Gastroesophageal sphincter (tissue), 4 donors: ENCODE measurements at regions not wholly inside any gene's neighbourhood (a gene's known extent, or its start where the extent isn't known, plus 50 kb on each side); places are given as distances from the start of the nearest gene placed in this dataset.
A peak's percentile ranks its signal among the peaks of the same experiment; 100 is the strongest.

Experiments
- ATAC-seq: fragments of 150-250 bp; one replicate; pipeline ENCODE4 v1.9.1; 2016; ENCODE audit warnings: mild to moderate bottlenecking, moderate library complexity
- H3K27ac ChIP-seq, 4 donors: fragments of 200-600 bp; sonication (generic) in 3 of 4; 1 replicate in 3 of 4; 2 replicates in 1 of 4; pipeline ENCODE4 v1.5.1; 2016 to 2019
- H3K27me3 ChIP-seq: fragments of 200-600 bp; sonication (generic); one replicate; pipeline ENCODE4 v1.5.1; 2019
- H3K36me3 ChIP-seq, 2 donors: fragments of 200-600 bp; sonication (generic); one replicate each; pipeline ENCODE4 v1.5.1; 2019; ENCODE audit warnings: control low read depth in 1 of 2
- H3K4me1 ChIP-seq, 3 donors: fragments of 200-600 bp; sonication (generic); 1 replicate in 2 of 3; 2 replicates in 1 of 3; pipeline ENCODE4 v1.5.1; 2016 to 2019; ENCODE audit warnings: control low read depth in 2 of 3
- H3K4me3 ChIP-seq, 2 donors: fragments of 200-600 bp; sonication (generic); one replicate each; pipeline ENCODE4 v1.5.1; 2019; ENCODE audit warnings: mild to moderate bottlenecking in 1 of 2, moderate library complexity in 1 of 2
- H3K9me3 ChIP-seq, 3 donors: fragments of 200-600 bp; sonication (generic); one replicate each; pipeline ENCODE4 v1.5.1; 2017 to 2019; ENCODE audit warnings: control low read depth in 2 of 3
- CTCF ChIP-seq, 4 experiments: fragments of 200-600 bp in 2 of 4; fragments of 450-650 bp in 2 of 4; sonication (generic) in 1 of 4; IDR thresholded peaks; one replicate each; pipeline ENCODE4 v1.5.1; 2017 to 2019; ENCODE audit warnings: antibody characterized with exemption in 4 of 4, mild to moderate bottlenecking in 2 of 4, moderate library complexity in 2 of 4
- EP300 ChIP-seq: sonication (generic); formaldehyde crosslinking; IDR thresholded peaks from one replicate; pipeline ENCODE4 v1.6.1; 2017; ENCODE audit warnings: antibody characterized with exemption, mild to moderate bottlenecking
- POLR2A ChIP-seq, 2 donors: fragments of 450-650 bp; IDR thresholded peaks; one replicate each; pipeline ENCODE4 v1.6.1; 2017; ENCODE audit warnings: antibody characterized with exemption in 2 of 2, mild to moderate bottlenecking in 2 of 2, moderate library complexity in 1 of 2
- POLR2AphosphoS5 ChIP-seq: sonication (generic); formaldehyde crosslinking; IDR thresholded peaks from one replicate; pipeline ENCODE4 v1.6.1; 2017; ENCODE audit warnings: antibody characterized with exemption
- WGBS, 2 donors: methylation state at CpG; one replicate each; pipeline ENCODE4 v1.1.5; 2018; ENCODE audit warnings: low coverage in 1 of 2; 5-methylcytosine and 5-hydroxymethylcytosine counted together

GRCh38 chr3:66609660-66610561 is 109.1 kb upstream of the LRIG1 start:
- ATAC-seq = no peak
- Histone ChIP-seq H3K27ac (no peak overlapping the region), H3K4me3 (no peak overlapping the region), H3K9me3 (no peaks in the 10 kb centered on the region), H3K4me1 (no peaks in the 10 kb centered on the region), H3K27me3 (no peaks in the 10 kb centered on the region), H3K36me3 (no peaks in the 10 kb centered on the region)
- no peak for TF ChIP-seq POLR2A (IDR thresholded peaks at IDR 0.05)
- TF ChIP-seq POLR2AphosphoS5 = no peak
- no peak for TF ChIP-seq CTCF (IDR thresholded peaks at IDR 0.05)
- TF ChIP-seq EP300 = no peak
- 85 to 90% methylated on average over 5 to 8 of the region's 8 CpGs for WGBS, 2 donors

- Histone ChIP-seq H3K27me3 (no peaks in the 10 kb centered on the region), H3K9me3 (no peaks in the 10 kb centered on the region), H3K4me3 (no peak overlapping the region), H3K36me3 (no peaks in the 10 kb centered on the region), H3K27ac (no peak overlapping the region), H3K4me1 (peaks cover 0 to 2% (median 0%) of the 10 kb centered on the region in 3 donors)
- no peak for ATAC-seq
- TF ChIP-seq CTCF (IDR thresholded peaks at IDR 0.05) (no peak), EP300 (no peak), POLR2A (IDR thresholded peaks at IDR 0.05) (no peak), POLR2AphosphoS5 (no peak)
- 92 to 100% methylated on average over 2 to 5 of the region's 5 CpGs for WGBS, 2 donors
Observed at GRCh38 chr3:66610562-66610909, 109.7 kb upstream of the LRIG1 start.

- H3K27ac ChIP-seq = peak overlapping the region in 2 of 4 donors; percentile 28 to 68
- ATAC-seq = peak; percentile 78
- H3K36me3 ChIP-seq = no peaks in the 10 kb centered on the region
- no peaks in the 10 kb centered on the region for H3K9me3 ChIP-seq
- no peaks in the 10 kb centered on the region for H3K27me3 ChIP-seq
- WGBS, 2 donors = 71 to 75% methylated on average over 5 of the region's 5 CpGs
- peaks cover 6 to 35% (median 7%) of the 10 kb centered on the region in 3 donors for H3K4me1 ChIP-seq
- peak; percentile 47 for TF ChIP-seq POLR2AphosphoS5
- TF ChIP-seq CTCF (IDR thresholded peaks at IDR 0.05) = no peak
- no peak for TF ChIP-seq POLR2A (IDR thresholded peaks at IDR 0.05)
- no peak overlapping the region for H3K4me3 ChIP-seq
Observed at GRCh38 chr3:66615643-66616301, 115.0 kb upstream of the LRIG1 start.

- H3K36me3 ChIP-seq = no peaks in the 10 kb centered on the region
- H3K4me3 ChIP-seq = no peak overlapping the region
- TF ChIP-seq POLR2AphosphoS5 = peak; percentile 31
- no peak for TF ChIP-seq EP300
- H3K27ac ChIP-seq = peak overlapping the region; percentile 14 to 68 (median 42)
- ATAC-seq = peak; percentile 39
- no peaks in the 10 kb centered on the region for H3K9me3 ChIP-seq
- no peaks in the 10 kb centered on the region for H3K27me3 ChIP-seq
- WGBS, 2 donors = 7 to 20% methylated on average over 2 of the region's 2 CpGs
- H3K4me1 ChIP-seq = peaks cover 6 to 35% (median 7%) of the 10 kb centered on the region in 3 donors
Observed at GRCh38 chr3:66617351-66617750, 116.5 kb upstream of the LRIG1 start.

- no peak for ATAC-seq
- H3K36me3 ChIP-seq = no peaks in the 10 kb centered on the region
- no peak for TF ChIP-seq POLR2A (IDR thresholded peaks at IDR 0.05)
- TF ChIP-seq POLR2AphosphoS5 = no peak
- no peak for TF ChIP-seq CTCF (IDR thresholded peaks at IDR 0.05)
- TF ChIP-seq EP300 = no peak
- peaks cover 6 to 35% (median 7%) of the 10 kb centered on the region in 3 donors for H3K4me1 ChIP-seq
- peak overlapping the region in 3 of 4 donors; percentile 14 to 68 (median 59) for H3K27ac ChIP-seq
- no peaks in the 10 kb centered on the region for H3K9me3 ChIP-seq
- H3K4me3 ChIP-seq = no peak overlapping the region
- no peaks in the 10 kb centered on the region for H3K27me3 ChIP-seq
- WGBS, 2 donors = 58 to 67% methylated on average over 4 of the region's 4 CpGs
Observed at GRCh38 chr3:66618066-66618465, 117.2 kb upstream of the LRIG1 start.
